ENCODE measurements at regions not wholly inside any gene's neighbourhood (a gene's known extent, or its start where the extent isn't known, plus 50 kb on each side); places are given as distances from the start of the nearest gene placed in this dataset.
"Not testable (repeated sequence)": the region's sequence is repeated elsewhere in the genome, so short reads cannot be mapped to it uniquely, and the experiment has no call there.

DNA sequence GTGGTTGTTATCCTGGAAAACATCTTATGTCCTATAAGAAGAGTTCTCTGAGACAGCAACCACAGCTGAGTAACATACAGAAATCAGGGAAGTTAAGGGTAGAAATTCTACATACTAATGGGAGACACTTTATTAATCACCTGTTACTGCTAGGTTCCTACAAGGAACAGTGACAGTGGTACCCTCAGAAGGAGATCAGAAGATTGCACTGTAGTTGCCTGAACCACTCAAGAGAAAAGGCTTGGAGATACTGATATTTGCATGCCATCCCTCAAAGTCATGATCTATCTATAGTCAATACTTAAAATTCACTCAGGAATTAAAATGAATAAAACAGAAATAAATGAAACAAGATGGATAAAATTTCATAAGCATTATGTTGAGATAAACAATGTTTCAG is 136.0 kb downstream of the LMLN start:
- no peak for DNase-seq (ENCODE audit: low read depth)

DNA sequence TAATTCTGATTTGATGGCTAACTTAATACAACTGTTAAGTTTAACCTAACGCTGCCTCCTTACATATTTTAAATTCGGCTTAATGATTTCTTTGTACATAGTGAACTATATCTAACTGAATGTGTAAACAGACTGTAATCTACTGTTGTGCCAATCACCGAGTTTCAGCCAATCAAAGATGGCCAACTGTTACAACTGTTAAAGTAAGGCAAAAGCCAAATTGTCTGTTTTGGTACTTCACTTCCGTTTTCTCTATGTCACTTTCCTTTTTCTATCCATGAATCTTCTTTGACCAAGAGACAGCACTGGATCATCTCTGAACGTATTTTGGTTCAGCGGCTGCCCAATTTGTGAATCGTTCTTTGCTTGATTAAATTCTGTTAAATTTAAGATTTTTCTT is 137.0 kb downstream of the LMLN start:
- DNase-seq (ENCODE audit: low read depth): no peak

DNA sequence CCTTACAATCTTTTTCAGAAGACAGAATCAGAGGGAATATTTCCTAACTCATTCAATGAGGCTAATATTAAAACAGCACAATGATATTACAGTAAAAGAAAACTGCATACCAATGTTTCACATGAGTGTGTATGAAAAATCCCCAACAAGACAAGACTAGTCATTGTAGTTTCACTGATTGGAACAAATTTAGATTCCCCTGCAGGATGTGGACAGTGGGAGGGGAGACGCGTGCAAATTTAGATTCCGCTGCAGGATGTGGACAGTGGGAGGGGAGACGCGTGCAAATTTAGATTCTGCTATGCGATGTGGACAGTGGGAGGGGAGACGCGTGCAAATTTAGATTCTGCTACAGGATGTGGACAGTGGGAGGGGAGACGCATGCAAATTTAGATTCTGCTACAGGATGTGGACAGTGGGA is 138.7 kb downstream of the LMLN start:
- not testable (repeated sequence) for DNase-seq (ENCODE audit: low read depth)

DNA sequence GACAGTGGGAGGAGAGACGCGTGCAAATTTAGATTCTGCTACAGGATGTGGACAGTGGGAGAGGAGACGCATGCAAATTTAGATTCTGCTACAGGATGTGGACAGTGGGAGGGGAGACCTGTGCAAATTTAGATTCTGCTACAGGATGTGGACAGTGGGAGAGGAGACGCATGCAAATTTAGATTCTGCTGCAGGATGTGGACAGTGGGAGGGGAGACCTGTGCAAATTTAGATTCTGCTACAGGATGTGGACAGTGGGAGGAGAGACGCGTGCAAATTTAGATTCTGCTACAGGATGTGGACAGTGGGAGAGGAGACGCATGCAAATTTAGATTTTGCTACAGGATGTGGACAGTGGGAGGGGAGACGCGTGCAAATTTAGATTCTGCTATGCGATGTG is 143.1 kb downstream of the LMLN start:
- DNase-seq (ENCODE audit: low read depth): not testable (repeated sequence)

DNA sequence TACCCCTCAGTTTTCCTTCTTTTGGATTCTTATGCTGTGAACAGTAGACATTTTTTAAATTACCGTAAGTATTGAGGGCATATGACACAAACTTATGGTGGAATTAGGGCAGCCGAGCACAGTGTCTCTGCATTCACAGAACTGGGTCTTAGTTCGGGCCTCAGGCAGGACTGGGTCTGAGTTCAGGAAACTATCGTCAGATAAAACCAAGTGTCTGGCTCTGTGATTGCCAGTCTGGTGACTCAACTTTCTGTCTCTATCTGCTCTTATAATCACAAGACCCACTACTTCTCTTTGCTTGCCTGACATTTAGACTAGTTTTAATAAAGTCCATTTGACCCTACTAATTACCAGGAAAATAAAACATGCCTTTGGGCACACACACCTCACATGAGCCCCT is 146.2 kb downstream of the LMLN start:
- DNase-seq (ENCODE audit: low read depth): no peak

DNA sequence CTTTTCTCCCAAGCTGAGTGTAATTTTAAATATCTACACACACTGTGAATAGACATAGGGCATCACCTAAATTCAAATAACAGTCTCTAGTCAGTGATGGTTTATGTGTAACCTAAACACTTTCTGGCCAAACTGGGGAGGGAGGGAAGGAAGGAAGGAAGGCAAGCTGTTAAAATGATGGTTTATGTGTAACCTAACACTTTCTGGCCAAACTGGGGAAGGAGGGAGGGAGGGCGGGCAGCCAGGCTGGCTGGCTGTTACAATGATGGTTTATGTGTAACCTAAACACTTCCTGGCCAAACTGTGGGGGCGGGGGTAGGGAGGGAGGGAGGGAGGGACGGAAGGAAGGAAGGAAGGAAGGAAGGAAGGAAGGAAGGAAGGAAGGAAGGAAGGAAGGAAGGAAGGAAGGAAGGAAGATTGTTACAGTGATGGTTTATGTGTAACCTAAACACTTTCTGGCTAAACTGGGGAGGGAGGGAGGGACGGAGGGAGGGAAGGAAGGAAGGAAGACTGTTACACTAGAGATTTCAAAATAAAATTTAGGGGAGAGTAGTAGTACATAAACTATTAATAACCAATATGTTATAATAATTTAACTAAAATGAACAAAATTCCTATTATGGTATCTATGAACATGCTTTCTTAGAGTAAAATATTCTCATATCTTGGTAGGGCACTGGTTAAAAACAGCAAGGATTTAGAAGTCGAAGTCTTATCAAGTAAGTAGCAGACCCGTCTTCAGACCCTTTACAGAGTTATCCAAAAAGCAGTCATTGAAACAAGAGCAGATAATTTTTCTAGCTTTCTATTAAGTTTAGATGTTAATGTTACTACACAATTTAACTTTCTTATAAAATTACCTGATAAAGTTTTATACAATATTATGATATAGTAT is 148.1 kb downstream of the LMLN start:
- no peak for DNase-seq (ENCODE audit: low read depth)

DNA sequence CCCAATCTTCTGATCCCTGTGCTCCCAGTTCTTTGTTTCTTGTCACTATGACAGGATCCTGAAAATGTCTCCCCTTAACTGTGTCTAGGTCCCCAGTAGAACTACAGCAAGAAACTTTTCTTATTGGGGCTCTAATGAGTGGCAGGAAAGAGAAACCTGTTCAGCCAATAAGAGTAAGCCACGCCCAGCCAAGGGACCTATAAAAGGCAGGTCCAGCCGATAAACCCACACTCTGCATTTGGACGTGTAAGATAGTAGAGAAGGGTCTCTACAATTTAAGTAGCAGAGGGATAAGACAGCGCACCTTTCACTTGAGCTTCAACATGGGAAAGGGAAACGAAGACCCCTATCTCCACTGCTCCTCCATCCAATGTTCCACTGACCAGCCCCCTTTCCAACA is 149.9 kb downstream of the LMLN start:
- no peak for DNase-seq (ENCODE audit: low read depth)

DNA sequence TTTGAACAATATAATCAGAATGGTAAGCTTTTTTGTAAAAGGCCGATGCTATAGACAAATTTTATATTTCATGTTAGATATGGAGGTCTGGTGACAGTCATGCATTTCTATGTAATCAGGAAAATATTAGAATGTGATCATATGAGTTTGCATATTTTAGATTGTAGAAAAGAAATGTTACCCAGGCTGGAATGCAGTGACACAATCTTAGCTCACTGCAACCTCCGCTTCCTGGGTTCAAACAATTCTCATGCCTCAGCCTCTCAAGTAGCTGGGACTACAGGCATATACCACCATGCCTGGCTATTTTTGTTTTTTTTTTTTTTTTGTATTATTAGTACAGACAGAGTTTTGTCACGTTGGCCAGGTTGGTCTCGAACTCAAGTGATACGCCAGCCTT is 152.0 kb downstream of the LMLN start:
- DNase-seq (ENCODE audit: low read depth): no peak

DNA sequence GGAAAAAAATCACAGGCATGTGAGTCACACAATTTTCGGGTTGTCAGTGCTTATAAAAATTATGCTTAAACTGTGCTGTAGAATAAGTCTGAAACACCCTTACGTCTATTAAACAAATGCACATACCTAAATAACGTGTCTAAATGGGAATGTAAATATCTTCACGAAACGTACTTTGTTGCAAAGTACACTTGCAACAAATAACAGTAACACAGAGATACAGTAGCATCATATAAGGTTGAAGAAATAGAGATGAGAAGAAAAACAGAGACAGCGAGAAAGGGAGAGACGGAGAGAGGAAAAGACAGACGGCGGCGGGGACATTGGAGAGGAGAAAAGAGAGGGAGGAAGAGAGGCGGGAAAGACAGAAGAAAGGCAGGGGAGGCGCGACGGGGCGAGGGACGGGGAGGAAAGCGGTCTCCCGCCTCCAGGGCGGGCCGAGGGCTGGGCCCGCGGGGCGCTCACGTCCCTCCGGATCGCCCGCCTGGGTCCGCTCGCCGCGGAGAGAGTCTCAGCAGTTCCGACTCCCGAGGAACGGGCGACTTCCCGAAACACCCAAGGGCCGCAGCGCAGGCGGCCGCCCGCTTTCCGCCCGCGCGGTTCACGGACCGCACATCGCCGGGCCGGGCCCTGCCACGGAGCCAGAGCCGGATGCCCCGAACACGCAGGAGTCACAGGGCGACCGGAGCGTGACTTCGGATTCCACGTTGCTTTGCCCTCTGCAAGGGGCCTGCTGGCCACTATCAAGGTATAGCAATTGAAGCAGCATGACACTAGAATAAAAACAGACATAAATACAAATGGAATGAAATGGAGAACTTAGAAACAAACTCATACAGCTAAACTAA is 153.4 kb downstream of the LMLN start:
- no peak for DNase-seq (ENCODE audit: low read depth)

DNA sequence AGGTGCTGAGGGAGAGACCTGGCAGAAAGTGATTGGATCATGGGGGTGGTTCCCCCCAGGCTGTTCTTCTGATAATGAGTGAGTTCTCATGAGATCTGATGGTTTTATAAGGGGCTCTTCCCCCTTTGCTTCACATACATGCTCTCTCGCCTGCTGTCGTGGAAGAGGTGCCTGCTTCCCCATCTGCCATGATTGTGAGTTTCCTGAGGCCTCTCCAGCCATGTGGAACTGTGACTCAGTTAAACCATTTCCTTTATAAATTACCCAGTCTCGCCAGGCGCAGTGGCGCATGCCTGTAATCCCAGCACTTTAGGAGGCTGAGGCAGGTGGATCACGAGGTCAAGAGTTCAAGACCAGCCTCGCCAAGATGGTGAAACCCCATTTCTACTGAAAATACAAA is 154.5 kb downstream of the LMLN start:
- not testable (repeated sequence) for DNase-seq (ENCODE audit: low read depth)

DNA sequence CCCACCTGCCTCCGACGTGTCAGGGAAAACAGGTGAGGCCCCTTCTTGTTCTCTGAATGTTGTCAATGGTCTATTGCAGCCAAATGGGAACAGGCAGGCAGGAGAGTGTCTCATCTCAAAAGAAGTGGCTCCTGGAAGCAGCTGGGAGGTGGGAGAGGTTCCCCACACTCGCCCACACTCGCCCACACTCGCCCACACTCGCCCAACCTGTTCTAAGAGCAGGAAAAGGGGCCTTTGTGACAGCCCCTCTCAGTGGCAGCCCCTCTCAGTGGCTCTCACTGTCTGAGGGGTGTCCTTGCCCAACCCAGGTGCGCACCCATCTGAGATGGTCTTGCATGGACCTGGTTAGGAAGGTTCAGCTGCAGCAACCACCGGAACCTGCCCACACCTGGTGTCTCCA is 162.2 kb downstream of the LMLN start:
- not testable (repeated sequence) for DNase-seq (ENCODE audit: low read depth)

DNA sequence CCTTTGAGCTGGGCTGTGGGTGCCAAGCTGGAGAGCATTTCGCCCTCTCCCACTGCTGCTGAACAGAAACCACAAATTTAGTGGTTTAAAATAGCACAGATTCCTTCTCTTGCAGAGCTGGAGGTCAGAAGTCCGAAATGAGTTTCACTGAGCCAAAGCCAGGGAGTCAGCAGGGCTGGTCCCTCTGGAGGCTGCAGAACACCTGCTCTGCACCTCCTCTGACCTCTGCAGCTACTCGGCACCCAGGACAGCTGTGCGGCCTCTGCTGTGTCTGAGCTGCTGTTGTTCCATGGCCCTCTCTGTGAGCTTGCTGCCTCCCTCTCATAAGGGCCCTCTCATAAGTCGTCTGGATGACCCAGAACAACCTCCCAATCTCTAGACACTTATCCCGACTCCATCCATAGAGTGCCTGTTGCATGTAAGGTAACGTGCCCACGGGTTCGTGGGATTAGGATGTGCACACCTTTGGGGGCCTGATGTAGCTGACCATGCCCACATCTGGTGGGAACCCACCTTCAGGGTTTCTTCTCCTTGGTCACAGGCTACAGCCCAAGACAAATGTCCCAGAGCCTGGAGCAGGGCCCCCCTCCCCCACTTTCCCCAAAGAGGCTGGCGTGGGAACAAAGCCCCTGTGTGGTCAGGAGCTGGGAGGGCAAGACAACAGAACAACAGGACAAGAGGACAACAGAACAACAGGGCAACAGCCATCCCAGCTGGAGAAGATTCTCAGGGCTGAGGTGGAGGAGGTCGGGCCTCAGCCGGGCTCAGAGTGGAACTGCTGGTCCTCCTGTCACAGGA is 177.2 kb downstream of the LMLN start:
- not testable (repeated sequence) for DNase-seq (ENCODE audit: low read depth)

DNA sequence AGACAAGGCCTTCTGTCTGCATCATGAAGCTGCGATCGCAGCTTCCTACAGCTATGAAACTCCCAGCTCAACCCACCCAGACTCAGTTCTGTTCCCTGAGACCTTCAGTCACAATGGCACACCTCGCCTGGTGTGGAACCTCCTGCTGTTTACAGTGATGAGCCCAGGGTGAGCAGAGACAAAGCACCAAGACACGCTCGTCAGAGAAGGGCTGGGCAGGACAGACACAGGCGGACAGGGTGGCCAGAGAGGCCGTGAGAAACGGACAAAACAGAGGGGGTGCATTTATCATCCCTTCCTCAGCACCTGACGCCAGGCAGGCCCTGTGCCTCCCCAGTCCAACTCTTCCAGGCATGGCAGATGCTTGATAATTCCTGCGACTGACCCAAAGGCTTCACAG is 178.2 kb downstream of the LMLN start:
- not testable (repeated sequence) for DNase-seq (ENCODE audit: low read depth)

DNA sequence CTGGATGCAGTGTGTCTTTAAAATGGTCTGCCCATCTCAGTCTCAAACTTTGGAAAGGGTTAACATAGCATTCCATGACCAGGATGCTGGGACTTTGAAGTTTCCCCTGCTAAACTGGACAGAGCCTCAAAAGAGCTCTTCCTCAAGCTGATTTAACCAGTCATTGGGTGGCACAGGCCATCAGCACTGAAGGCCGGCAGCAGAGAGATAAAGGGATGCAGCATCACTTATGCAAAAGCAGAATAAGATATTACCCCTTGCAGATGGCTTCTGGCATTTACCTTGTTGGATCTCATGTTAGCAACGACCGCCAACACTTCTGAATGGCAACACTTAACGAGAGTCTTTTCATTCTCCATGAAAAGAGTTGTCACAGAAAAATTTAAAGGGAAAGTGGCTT is 179.0 kb downstream of the LMLN start:
- DNase-seq (ENCODE audit: low read depth): not testable (repeated sequence)

DNA sequence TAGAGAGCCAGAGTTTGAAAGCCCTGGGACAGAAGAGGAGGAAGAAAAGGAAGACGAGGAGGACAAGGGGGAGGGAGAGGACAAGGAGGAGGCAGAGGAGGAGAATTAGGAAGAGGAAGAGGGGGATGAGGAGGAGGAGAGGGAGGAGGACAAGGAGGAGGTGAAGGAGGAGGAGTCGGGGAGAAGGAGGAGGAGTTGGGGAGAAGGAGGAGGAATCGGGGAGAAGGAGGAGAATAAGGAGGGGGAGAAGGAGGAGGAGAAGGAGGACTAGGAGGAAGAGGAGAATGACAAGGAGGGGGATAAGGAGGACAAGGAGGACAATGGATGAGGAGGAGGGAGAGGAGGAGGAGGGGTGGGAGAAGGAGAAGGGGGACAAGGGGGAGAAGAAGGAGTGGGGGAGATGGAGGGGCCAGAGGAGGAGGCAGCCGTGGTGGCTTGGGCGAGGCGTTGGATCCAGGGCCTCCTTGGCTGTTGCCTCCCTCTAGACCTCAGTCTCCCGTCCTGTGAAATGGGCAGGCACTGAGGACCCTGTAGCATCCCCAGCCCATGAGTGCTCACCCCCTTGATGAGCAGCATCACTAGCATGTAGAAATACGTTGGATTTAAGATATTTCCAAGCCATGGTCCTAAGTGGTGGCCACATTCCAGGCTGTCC is 179.6 kb downstream of the LMLN start:
- not testable (repeated sequence) for DNase-seq (ENCODE audit: low read depth)

DNA sequence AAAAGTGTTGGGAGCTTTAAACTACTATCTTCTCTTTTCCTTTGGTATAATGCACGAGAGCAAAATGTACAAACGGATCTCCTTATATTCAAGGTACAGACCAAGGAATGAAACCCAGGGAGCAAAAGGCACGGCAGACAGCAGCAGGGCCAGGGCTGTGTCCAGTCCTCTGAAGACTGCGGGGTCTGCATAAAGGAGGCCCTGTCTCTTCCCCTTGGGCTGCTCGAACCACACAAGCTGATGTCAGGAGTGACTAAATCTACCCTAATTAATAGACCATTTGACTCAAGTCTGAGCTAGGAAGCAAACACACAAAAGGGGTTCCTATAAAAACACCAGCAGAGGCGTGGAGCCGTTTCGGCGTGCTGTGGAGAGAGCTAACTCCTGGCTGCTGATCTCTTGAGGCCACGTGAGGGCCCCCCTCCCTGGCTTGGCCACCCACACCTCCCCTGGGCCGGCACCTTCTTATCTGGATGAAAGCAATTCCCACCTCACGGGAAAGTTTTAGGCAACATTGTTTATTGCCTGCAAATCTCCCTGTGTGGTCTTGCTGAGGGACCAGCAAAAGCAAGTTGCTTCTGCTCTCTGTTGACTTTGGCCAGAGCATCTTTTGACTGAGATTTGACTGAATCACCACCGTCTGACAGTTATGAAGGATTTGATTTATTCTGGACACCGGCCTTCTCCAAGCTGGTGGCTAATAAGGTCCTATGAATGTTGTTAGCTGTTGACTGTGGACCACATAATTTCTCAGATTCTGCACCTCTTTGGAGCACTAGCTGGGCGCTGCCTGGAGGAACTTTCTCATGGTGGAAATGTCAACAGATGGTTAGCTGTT is 183.5 kb downstream of the LMLN start:
- DNase-seq (ENCODE audit: low read depth): not testable (repeated sequence)

DNA sequence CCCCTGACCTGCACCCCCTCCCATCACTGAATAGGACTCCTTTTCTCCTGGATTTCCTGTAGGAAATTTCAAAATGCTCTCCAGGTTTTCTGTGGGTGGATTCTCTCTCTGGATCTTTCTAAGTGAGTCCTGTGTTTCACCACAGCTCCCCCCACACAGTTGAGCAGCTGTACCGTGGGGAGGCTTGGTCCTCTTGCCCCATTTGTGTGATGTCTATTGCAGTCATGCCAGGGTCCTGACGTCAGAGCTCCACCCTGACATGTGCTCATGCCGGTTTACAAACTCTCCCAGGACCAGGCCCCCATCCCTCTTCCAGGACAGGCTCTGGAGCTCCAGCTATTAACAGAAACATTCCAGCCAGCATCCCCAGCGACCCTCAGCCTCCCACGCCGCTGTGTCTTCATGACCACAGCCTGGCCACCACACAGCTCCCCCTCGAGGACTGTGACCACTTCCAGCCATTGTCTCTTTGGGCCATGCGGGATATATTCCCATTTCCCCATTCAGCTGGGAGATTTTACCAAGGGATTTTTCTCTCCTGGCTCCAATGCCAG is 185.3 kb downstream of the LMLN start:
- not testable (repeated sequence) for DNase-seq (ENCODE audit: low read depth)

DNA sequence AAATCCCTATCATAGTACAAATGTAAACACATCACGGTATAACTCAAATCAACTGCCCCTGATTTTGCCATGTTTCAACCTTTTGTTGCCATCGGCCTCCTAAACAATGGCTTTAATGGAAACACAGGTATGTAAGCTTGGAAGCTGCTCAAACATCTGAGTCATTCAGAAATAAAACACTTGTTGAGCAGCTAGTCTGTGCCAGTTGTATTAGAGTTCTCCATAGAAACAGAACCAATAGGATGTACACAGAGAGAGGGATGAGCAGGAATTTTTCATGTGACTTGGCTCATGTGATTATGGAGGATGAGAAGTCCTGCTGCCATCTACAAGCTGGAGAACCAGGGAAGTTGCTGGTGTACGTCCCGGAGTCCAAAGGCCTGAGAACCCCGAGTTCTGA is 186.1 kb downstream of the LMLN start:
- DNase-seq (ENCODE audit: low read depth): not testable (repeated sequence)

DNA sequence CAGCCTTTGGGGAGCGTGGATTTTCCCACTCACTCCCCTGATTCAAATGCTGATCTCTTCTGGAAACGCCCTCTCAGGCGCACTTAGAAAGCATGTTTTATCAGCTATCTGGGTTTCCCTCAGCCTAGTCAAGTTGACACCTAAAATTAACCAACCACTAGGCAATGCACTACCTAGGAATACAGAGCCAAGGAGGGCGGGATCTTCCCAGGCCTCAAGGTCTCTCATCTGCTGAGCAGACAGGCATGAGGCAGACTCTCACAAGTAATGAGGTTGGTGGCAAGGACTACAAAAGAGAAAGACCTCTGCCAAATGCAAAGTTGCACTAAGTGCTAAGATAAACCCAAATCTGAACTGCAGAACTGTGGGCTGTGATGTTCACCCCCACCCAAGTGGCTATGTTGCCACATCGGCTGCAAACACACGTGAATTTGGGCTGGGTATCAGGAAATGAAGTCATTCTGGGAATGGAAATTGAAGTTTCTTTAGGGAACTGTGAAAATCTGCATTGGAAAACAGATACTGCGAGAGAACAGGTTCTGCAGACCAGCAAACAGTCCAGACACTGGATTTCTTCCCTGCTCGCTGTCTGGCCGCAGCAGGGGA is 186.6 kb downstream of the LMLN start:
- DNase-seq (ENCODE audit: low read depth): not testable (repeated sequence)

DNA sequence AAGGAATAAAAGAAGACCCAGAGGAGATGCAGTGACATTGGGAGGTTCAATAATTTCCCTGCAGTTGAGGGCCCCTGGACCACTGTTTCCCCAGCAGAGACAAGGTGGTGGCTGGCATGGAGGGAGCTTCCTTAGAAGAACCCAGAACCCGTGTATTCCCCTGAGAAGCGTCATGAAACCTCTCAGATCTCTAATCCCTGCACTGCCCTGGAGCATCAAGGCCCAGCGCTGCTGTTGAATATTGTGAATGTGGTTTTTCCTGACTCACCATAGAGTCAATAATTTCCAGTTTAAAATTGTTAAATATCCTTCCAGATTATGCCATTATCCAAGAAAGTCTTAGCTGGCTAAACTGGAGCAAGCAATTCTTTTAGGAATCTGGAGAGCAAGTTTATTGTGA is 187.2 kb downstream of the LMLN start:
- not testable (repeated sequence) for DNase-seq (ENCODE audit: low read depth)

Measured in activated T-helper 9 cell treated with anti-CD3 and anti-CD28 coated beads, Interleukin-2, amount 50 U/mL, for 16 hours (primary cell).